Neural cell (in vitro differentiated cells): ENCODE measurements at regions not wholly inside any gene's neighbourhood (a gene's known extent, or its start where the extent isn't known, plus 50 kb on each side); places are given as distances from the start of the nearest gene placed in this dataset.
"Not testable (repeated sequence)": the region's sequence is repeated elsewhere in the genome, so short reads cannot be mapped to it uniquely, and the experiment has no call there.

Source experiments
- H2AFZ ChIP-seq: fragments of 200-600, 300-800 bp; sonication (generic), shearing (Covaris generic); 2 replicates; pipeline ENCODE4 v1.6.0; 2014; ENCODE audit warnings: low read depth, mild to moderate bottlenecking, antibody characterized with exemption, low read length, moderate library complexity
- H3F3A ChIP-seq: fragments of 200-600 bp; shearing (Covaris generic); 2 replicates; pipeline ENCODE4 v1.6.1; 2016; ENCODE audit warnings: mild to moderate bottlenecking, moderate library complexity, mixed read lengths, antibody characterized with exemption, low read length; ENCODE audit not compliant: insufficient read depth, poor library complexity, severe bottlenecking
- H3K27ac ChIP-seq: fragments of 200-600, 300-800 bp; sonication (generic), shearing (Covaris generic); 2 replicates; pipeline ENCODE4 v1.5.1; 2014; ENCODE audit warnings: mild to moderate bottlenecking, low read length, moderate library complexity
- H3K27me3 ChIP-seq: fragments of 300-800, 200-600 bp; sonication (generic), shearing (Covaris generic); 2 replicates; pipeline ENCODE4 v1.6.0; 2014; ENCODE audit warnings: mild to moderate bottlenecking, low read depth, low read length, moderate library complexity; ENCODE audit not compliant: insufficient read depth
- H3K36me3 ChIP-seq: fragments of 300-800, 200-600 bp; sonication (generic), shearing (Covaris generic); 2 replicates; pipeline ENCODE4 v1.5.1; 2014; ENCODE audit warnings: mild to moderate bottlenecking, antibody characterized with exemption, low read length, moderate library complexity; ENCODE audit not compliant: insufficient read depth
- H3K4me2 ChIP-seq: fragments of 300-800, 200-600 bp; sonication (generic), shearing (Covaris generic); 2 replicates; pipeline ENCODE4 v1.6.0; 2014; ENCODE audit warnings: mild to moderate bottlenecking, low read length
- H3K4me3 ChIP-seq: fragments of 300-800, 200-600 bp; sonication (generic), shearing (Covaris generic); 2 replicates; pipeline ENCODE4 v1.5.1; 2014; ENCODE audit warnings: mild to moderate bottlenecking, low read length, moderate library complexity
- H3K79me2 ChIP-seq: fragments of 200-600 bp; shearing (Covaris generic); replicated peaks from 2 replicates; pipeline ENCODE4 v1.6.0; 2014; ENCODE audit warnings: mild to moderate bottlenecking, low read length, moderate library complexity; ENCODE audit not compliant: insufficient read depth
- H3K9ac ChIP-seq: fragments of 300-800, 200-600 bp; sonication (generic), shearing (Covaris generic); 2 replicates; pipeline ENCODE4 v1.6.1; 2016; ENCODE audit warnings: mild to moderate bottlenecking, low read length, mixed read lengths
- H3K9me2 ChIP-seq: fragments of 200-600 bp; shearing (Covaris generic); 2 replicates; pipeline ENCODE4 v1.6.1; 2016; ENCODE audit warnings: mild to moderate bottlenecking, low read length, mixed read lengths; ENCODE audit not compliant: insufficient read depth
- H3K9me3 ChIP-seq: fragments of 200-600, 300-800 bp; sonication (generic), shearing (Covaris generic); 2 replicates; pipeline ENCODE4 v1.6.1; 2016; ENCODE audit warnings: mild to moderate bottlenecking, mixed run types, low read length, moderate library complexity, mixed read lengths
- H4K20me1 ChIP-seq: fragments of 200-600 bp; shearing (Covaris generic); 2 replicates; pipeline ENCODE4 v1.6.1; 2016; ENCODE audit warnings: mild to moderate bottlenecking, mixed run types; ENCODE audit not compliant: insufficient read depth
- EP300 ChIP-seq: fragments of 450-650 bp; conservative IDR thresholded peaks from 2 replicates; pipeline ENCODE4 v1.6.1; 2014; ENCODE audit warnings: antibody characterized with exemption, mild to moderate bottlenecking, moderate library complexity; ENCODE audit not compliant: poor library complexity, severe bottlenecking
- EZH2 ChIP-seq: fragments of 200-600, 300-800 bp; shearing (Covaris generic), sonication (generic); IDR thresholded peaks from 2 replicates; pipeline ENCODE4 v1.6.1; 2014; ENCODE audit warnings: antibody characterized with exemption, low read length, borderline replicate concordance, mild to moderate bottlenecking; ENCODE audit not compliant: insufficient read depth, poor library complexity, severe bottlenecking
- MXI1 ChIP-seq: fragments of 450-650 bp; conservative IDR thresholded peaks from 2 replicates; pipeline ENCODE4 v1.6.1; 2014; ENCODE audit warnings: antibody characterized with exemption, mild to moderate bottlenecking; ENCODE audit not compliant: poor library complexity, severe bottlenecking
- POLR2AphosphoS5 ChIP-seq: IDR thresholded peaks from 2 replicates; pipeline ENCODE4 v1.6.1; 2012
- RAD21 ChIP-seq: fragments of 450-650 bp; conservative IDR thresholded peaks from 2 replicates; pipeline ENCODE4 v1.6.1; 2014; ENCODE audit warnings: antibody characterized with exemption, mild to moderate bottlenecking, moderate library complexity
- SMC3 ChIP-seq: fragments of 450-650 bp; conservative IDR thresholded peaks from 2 replicates; pipeline ENCODE4 v1.6.1; 2014; ENCODE audit warnings: antibody characterized with exemption, mild to moderate bottlenecking, moderate library complexity; ENCODE audit not compliant: poor library complexity
- TAF1 ChIP-seq: IDR thresholded peaks from 2 replicates; pipeline ENCODE4 v1.6.1; 2012; ENCODE audit warnings: low read depth
- TF ChIP-seq, protein P1 (sequence below): IDR thresholded peaks from 2 replicates; pipeline ENCODE4 v1.6.1; 2012; ENCODE audit warnings: borderline replicate concordance
- TF ChIP-seq, protein P2 (sequence below): fragments of 450-650 bp; IDR thresholded peaks from 2 replicates; pipeline ENCODE4 v1.5.1; 2014; ENCODE audit warnings: antibody characterized with exemption, mild to moderate bottlenecking, moderate library complexity; ENCODE audit not compliant: poor library complexity, severe bottlenecking

DNA sequence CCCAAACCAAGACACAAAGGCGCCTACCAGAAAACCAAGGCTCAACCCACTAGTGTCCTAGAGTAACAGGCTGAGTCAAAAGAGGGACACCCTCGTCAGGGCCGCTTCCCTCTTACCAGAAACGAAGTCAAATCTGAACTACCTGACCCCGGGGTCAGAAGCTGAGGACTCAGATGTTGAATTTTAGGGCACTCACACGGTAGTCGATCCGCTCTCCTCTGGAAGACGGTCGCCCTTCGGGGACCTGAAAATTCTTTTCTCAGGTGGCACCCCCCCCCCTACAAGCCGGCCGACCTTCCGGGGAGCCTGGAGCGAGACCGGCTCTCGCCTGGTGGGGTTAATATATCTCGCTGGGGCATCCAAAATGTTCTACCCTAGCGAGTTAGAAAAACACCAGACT is 121.1 kb upstream of the KCNJ3 start:
- no peak overlapping the region for H3K4me3 ChIP-seq
- H3F3A ChIP-seq, result no peaks in the 10 kb centered on the region
- no peaks in the 10 kb centered on the region for H3K9me3 ChIP-seq
- H4K20me1 ChIP-seq, result no peaks in the 10 kb centered on the region
- TF ChIP-seq, protein P1, sequence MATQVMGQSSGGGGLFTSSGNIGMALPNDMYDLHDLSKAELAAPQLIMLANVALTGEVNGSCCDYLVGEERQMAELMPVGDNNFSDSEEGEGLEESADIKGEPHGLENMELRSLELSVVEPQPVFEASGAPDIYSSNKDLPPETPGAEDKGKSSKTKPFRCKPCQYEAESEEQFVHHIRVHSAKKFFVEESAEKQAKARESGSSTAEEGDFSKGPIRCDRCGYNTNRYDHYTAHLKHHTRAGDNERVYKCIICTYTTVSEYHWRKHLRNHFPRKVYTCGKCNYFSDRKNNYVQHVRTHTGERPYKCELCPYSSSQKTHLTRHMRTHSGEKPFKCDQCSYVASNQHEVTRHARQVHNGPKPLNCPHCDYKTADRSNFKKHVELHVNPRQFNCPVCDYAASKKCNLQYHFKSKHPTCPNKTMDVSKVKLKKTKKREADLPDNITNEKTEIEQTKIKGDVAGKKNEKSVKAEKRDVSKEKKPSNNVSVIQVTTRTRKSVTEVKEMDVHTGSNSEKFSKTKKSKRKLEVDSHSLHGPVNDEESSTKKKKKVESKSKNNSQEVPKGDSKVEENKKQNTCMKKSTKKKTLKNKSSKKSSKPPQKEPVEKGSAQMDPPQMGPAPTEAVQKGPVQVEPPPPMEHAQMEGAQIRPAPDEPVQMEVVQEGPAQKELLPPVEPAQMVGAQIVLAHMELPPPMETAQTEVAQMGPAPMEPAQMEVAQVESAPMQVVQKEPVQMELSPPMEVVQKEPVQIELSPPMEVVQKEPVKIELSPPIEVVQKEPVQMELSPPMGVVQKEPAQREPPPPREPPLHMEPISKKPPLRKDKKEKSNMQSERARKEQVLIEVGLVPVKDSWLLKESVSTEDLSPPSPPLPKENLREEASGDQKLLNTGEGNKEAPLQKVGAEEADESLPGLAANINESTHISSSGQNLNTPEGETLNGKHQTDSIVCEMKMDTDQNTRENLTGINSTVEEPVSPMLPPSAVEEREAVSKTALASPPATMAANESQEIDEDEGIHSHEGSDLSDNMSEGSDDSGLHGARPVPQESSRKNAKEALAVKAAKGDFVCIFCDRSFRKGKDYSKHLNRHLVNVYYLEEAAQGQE, result no peak
- TF ChIP-seq RAD21, result no peak
- TF ChIP-seq SMC3, result no peak
- TF ChIP-seq EP300, result no peak
- TF ChIP-seq, protein P2, sequence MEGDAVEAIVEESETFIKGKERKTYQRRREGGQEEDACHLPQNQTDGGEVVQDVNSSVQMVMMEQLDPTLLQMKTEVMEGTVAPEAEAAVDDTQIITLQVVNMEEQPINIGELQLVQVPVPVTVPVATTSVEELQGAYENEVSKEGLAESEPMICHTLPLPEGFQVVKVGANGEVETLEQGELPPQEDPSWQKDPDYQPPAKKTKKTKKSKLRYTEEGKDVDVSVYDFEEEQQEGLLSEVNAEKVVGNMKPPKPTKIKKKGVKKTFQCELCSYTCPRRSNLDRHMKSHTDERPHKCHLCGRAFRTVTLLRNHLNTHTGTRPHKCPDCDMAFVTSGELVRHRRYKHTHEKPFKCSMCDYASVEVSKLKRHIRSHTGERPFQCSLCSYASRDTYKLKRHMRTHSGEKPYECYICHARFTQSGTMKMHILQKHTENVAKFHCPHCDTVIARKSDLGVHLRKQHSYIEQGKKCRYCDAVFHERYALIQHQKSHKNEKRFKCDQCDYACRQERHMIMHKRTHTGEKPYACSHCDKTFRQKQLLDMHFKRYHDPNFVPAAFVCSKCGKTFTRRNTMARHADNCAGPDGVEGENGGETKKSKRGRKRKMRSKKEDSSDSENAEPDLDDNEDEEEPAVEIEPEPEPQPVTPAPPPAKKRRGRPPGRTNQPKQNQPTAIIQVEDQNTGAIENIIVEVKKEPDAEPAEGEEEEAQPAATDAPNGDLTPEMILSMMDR, result no peak
- no peak for TF ChIP-seq EZH2
- TF ChIP-seq POLR2AphosphoS5, result no peak
- no peak for TF ChIP-seq TAF1
- no peak for TF ChIP-seq MXI1
- H3K9me2 ChIP-seq, result no peaks in the 10 kb centered on the region
- H3K9ac ChIP-seq, result no peak overlapping the region
- no peaks in the 10 kb centered on the region for H3K36me3 ChIP-seq
- H3K79me2 ChIP-seq, result no peaks in the 10 kb centered on the region
- no peak overlapping the region for H3K4me2 ChIP-seq
- H3K27ac ChIP-seq, result no peak overlapping the region
- H2AFZ ChIP-seq, result no peak overlapping the region
- H3K27me3 ChIP-seq, result no peaks in the 10 kb centered on the region

DNA sequence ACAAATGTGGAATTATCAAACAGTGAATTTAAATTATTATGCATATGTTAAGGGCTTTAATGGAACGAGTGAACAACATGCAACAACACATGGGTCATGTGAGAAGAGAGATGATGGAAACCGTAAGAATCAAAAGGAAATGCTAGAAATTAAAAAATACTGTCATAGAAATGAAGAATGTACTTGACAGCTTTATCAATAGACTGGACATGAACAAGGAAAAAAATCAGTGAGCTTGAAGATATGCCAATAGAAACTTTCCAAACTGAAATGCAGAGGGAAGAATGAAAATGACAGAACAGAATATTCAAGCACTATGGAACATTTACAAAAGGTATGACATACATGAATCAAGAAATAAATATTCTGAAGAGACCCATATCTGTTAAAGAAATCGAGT is 117.7 kb upstream of the KCNJ3 start:
- H2AFZ ChIP-seq, result no peak overlapping the region
- no peaks in the 10 kb centered on the region for H3K79me2 ChIP-seq
- H3K27me3 ChIP-seq, result no peaks in the 10 kb centered on the region
- H3K27ac ChIP-seq, result no peak overlapping the region
- no peak overlapping the region for H3K4me3 ChIP-seq
- H4K20me1 ChIP-seq, result no peaks in the 10 kb centered on the region
- H3K9me2 ChIP-seq, result no peaks in the 10 kb centered on the region
- H3K4me2 ChIP-seq, result no peak overlapping the region
- no peaks in the 10 kb centered on the region for H3F3A ChIP-seq
- no peaks in the 10 kb centered on the region for H3K9me3 ChIP-seq
- no peaks in the 10 kb centered on the region for H3K36me3 ChIP-seq
- TF ChIP-seq, protein P1, result no peak
- TF ChIP-seq MXI1, result no peak
- TF ChIP-seq SMC3, result no peak
- TF ChIP-seq RAD21, result no peak
- TF ChIP-seq POLR2AphosphoS5, result no peak
- TF ChIP-seq, protein P2, result no peak
- TF ChIP-seq EZH2, result no peak
- no peak for TF ChIP-seq EP300
- H3K9ac ChIP-seq, result no peak overlapping the region

DNA sequence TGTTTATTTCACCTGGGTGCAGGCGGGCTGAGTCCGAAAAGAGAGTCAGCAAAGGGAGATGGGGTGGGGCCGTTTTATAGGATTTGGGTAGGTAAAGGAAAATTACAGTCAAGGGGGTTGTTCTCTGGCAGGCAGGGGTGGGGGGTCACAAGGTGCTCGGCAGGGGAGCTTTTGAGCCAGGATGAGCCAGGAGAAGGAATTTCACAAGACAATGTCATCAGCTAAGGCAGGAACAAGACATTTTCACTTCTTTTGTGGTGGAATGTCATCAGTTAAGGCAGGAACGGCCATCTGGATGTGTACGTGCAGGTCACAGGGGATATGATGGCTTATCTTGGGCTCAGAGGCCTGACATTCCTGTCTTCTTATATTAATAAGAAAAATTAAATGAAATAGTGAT is 115.8 kb upstream of the KCNJ3 start:
- not testable (repeated sequence) for H3K27me3 ChIP-seq, H3K79me2 ChIP-seq, H3F3A ChIP-seq, H3K9me3 ChIP-seq, H3K9ac ChIP-seq, H3K4me3 ChIP-seq, H3K9me2 ChIP-seq, H3K36me3 ChIP-seq, H2AFZ ChIP-seq, H4K20me1 ChIP-seq, H3K4me2 ChIP-seq, H3K27ac ChIP-seq
